Stimulated activated CD8-positive, alpha-beta memory T cell treated with anti-CD3 and anti-CD28 coated beads, Interleukin-12 subunit alpha, Interleukin-12 subunit beta, amount 100 ng/mL, for 24 hours (primary cell): ENCODE measurements at regions not wholly inside any gene's neighbourhood (a gene's known extent, or its start where the extent isn't known, plus 50 kb on each side); places are given as distances from the start of the nearest gene placed in this dataset.
"Not testable (repeated sequence)": the region's sequence is repeated elsewhere in the genome, so short reads cannot be mapped to it uniquely, and the experiment has no call there.

Experiments used
- DNase-seq: peaks from one replicate; pipeline ENCODE4 v3.0.0-alpha.2; 2020; ENCODE audit errors: extremely low read depth

DNA sequence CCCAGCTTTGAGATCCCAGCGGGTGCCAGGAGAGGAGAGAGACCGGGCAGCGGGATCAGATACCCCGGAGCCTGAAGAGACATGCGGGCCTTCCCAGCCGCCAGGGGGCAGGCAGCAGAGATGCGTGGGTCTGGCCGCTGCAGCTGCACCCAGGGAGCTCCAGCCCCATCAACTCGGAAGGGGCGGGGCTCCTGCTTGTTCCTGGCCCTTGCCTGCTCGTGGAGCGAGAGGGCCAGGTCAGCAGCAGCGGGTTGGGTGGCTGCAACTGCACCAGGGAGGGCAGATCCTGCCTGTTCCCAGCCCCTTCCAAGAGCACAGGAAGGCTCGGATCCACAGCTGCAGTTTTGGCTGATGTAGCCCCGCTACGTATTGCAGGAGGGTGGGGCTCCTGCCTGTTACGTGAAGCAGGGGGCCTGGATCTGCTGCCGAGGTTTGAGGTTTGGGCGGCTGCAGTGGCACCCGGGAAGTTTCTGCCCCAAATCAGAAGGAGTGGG is 532.8 kb downstream of the RFPL4B start:
- DNase-seq: no peak

DNA sequence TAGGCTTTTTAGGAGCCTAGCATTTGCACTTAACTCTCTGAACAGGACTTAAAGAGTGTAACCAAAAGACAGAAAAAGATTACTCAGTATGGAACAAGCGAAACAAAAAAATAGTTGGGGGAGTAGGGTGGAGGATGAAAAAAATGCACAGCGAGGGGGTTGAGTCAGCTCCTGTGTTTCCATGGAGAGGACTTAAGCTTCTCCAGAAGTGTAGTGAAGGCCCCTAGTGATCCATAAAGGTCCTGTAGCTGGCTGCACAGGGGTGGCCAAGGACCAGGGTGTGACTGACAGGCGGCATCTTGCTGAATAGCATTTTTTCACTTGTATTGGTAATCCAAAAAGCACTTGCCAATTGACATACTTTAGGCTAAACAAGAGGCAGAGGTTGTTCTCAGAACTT is 533.9 kb downstream of the RFPL4B start:
- DNase-seq: no peak

GRCh38 chr6:112881828-112882780 is 535.0 kb downstream of the RFPL4B start:
- DNase-seq: no peak

GRCh38 chr6:112883095-112883494 is 536.0 kb downstream of the RFPL4B start:
- no peak for DNase-seq

DNA sequence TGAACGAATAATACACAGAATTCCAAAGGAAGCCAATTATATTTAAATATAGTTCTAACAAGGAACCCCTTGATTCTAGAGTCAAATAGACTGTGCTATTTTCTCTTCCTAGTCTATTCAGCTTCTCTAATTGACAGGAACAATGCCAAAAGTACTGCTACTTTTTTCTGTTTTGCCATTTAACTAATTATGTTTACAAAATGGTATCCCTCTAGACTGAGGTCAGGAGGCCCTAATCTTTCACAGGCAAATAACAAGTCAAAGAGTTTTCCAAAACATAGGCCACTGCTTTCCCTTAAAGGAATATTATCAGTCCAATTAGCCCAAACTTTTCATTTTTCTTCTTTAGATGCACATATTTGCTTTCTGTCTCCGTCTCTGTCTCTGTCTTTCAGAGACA is 539.3 kb downstream of the RFPL4B start:
- DNase-seq: no peak

- DNase-seq: not testable (repeated sequence)
Measured at GRCh38 chr6:112887424-112887823, 540.3 kb downstream of the RFPL4B start.

DNA sequence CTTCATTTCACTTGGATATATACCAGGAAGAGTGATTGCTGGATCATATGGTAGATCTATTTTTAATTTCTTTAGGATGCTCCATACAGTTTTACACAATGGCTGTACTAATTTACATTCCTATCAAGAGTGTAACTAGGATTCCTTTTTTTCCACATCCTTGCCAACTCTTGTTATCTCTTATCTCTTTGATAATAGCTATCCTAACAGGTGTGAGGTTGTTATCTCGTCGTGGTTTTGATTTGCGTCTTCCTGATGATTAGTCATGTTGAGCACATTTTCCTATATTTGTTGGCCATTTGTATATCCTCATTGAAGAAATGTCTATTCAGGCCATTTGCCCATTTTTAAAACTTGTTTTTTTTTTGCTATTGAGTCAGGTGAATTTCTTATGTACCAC is 552.4 kb downstream of the RFPL4B start:
- no peak for DNase-seq

- DNase-seq: no peak
Measured at GRCh38 chr6:112903361-112903760, 556.2 kb downstream of the RFPL4B start.

DNA sequence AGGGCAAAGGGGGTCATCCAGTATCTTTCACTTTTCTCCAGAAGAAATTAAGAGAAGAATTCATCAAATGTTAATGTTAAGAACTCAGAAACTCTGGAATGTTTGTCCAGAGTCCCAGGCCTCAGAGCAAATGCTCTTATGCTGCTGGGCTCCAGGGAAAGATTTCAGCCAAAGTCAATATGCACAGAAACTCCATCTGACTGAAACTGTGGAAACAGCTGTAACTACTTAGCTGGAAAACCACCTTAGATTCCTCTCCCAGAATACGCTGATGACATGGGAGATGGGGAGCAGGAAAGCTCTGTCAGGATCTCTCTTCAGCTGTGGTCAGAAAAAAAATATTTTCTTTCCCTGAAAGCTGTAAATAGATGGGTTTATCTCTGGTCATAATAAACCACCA is 559.6 kb downstream of the RFPL4B start:
- DNase-seq: no peak

GRCh38 chr6:112909781-112910180 is 562.7 kb downstream of the RFPL4B start:
- DNase-seq: no peak

DNA sequence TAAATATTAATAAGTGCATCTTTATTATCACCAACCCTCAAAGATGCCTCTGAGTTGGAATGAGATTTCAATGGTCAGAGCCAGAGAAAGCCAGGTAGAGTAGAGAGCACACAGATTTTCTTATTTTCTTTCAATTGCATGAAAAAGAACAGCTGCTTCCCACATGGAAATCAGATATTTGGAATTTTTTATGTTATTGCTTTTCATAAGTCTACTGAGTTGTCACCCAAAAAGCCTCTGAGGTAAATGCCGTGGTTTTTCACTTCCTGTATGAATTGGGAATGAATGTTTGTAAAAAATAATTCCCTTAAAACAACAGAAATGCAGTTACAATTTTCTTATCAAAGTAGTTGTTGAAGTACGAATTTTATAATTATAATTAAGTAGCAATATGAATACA is 563.1 kb downstream of the RFPL4B start:
- DNase-seq: no peak

GRCh38 chr6:112911959-112912358 is 564.8 kb downstream of the RFPL4B start:
- no peak for DNase-seq

DNA sequence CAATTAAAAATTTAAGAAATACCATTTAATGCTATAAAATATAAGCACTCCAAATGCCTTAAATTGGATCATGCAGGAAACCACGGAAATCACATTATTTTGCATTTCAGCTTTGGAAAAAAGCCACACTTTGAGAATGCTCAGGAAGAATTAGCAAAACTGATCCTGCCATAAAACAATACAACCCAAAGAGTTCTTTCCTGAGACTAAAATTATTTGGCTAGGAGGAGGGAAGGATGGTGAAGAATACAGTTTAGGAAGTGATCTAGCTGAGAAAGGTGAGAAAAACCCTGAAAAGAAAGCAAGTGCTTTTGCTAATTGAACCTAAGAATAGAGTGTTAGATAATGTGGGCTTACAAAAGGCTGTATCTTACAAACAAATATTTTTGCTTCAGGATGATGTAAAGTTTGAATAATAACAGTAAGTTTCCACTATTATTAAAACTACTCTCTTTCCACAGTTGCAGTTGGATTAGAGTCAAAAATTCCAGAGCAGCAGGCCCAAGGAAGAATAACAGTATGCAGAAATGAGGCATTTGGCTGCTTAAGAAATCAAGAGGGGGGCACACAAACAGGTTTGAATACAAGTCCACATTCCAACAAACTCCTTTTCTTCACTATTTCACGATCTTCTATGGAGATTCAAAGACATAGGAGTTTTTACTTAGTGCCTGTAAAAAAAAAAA is 565.4 kb downstream of the RFPL4B start:
- DNase-seq: no peak

DNA sequence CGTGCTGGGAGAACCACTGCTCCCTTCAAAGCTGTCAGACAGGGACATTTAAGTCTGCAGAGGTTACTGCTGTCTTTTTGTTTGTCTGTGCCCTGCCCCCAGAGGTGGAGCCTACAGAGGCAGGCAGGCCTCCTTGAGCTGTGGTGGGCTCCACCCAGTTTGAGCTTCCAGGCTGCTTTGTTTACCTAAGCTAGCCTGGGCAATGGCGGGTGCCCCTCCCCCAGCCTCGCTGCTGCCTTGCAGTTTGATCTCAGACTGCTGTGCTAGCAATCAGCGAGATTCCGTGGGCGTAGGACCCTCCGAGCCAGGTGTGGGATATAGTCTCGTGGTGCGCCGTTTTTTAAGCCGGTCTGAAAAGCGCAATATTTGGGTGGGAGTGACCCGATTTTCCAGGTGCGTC is 572.6 kb downstream of the RFPL4B start:
- DNase-seq: not testable (repeated sequence)

DNA sequence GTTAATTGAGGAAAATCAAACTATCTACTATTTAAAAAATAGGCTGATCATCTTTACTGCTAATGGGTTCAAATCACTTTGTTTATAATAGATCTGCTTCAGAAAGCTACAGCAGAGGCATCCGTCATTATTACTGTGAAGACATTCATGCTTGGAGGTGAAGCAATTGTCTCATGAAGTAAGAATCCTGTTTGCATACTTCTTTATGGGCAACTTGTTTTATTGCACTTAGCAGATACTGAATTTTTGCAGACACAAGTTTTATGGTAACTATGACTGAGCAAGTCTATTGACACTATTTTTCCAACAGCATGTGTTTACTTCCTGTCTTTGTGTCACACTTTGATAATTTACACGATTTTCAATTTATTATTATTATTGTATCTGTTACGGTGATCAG is 573.9 kb downstream of the RFPL4B start:
- DNase-seq: no peak

- no peak for DNase-seq
Measured at GRCh38 chr6:112923940-112924587, 576.9 kb downstream of the RFPL4B start.

- no peak for DNase-seq
Measured at GRCh38 chr6:112925702-112926101, 578.6 kb downstream of the RFPL4B start.

GRCh38 chr6:112927641-112928320 is 580.7 kb downstream of the RFPL4B start:
- no peak for DNase-seq

GRCh38 chr6:112929641-112930040 is 582.5 kb downstream of the RFPL4B start:
- DNase-seq: no peak

DNA sequence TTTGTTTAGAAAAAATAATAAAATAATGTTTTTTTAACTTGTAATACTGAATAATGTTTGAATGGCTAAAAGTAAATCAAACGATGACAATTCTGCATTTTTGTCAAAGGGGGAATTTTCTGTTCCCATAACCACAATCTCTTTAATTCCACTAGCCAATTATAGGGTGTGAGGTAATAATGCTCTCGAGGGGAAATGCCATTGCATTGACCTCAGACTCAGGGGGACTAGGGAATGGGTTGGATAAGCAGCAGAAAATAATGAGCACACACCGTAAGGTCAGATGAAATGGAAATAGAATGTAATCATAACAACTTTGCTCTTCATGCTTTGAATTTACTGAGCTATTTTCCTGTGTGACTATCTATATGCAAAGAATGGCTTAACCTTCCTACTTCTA is 584.7 kb downstream of the RFPL4B start:
- no peak for DNase-seq

- no peak for DNase-seq
Measured at GRCh38 chr6:112933947-112934346, 586.8 kb downstream of the RFPL4B start.
